ENCODE measurements at regions not wholly inside any gene's neighbourhood (a gene's known extent, or its start where the extent isn't known, plus 50 kb on each side); places are given as distances from the start of the nearest gene placed in this dataset.

DNA sequence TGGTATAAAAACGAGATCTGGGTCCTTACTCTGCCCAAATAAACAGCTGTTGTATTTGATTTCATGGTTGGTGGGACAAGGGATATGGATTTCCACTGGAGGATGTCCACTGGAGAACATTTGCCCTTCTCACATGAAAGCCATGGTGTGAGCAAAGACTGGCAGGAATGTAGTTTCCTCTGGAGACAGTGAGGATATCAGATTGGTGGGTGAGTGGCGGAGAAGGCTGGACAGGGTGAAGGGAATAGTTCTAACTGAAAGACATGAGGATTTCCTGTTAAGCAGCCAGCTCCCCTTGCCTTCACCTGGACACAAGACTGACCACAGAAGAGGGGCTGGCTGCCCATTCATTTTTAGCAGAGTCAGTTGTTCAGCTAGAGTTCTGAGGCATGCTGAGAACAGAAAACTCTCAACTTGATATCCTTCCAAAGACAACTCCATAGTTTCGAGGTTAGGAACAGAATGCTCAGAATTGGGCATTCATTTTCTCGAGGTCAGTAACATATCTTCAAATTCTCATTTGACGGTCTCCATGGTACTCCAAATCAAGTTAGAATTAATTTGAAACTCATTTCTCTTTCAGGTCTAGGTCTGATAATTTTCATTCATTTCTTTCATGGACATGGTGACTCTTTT, 365.7 kb downstream of the LRIG3 start:
- Mint-ChIP-seq H3K4me3 (no peak overlapping the region), H3K4me1 (ENCODE audit: low read depth in 2 of 2) (no peaks in the 10 kb centered on the region), H3K27ac (no peak overlapping the region), H3K9me3 (no peaks in the 10 kb centered on the region), H3K36me3 (no peaks in the 10 kb centered on the region), H3K27me3 (no peaks in the 10 kb centered on the region)
- no peak for ATAC-seq
- no peak for DNase-seq (ENCODE audit: low spot score)

DNA sequence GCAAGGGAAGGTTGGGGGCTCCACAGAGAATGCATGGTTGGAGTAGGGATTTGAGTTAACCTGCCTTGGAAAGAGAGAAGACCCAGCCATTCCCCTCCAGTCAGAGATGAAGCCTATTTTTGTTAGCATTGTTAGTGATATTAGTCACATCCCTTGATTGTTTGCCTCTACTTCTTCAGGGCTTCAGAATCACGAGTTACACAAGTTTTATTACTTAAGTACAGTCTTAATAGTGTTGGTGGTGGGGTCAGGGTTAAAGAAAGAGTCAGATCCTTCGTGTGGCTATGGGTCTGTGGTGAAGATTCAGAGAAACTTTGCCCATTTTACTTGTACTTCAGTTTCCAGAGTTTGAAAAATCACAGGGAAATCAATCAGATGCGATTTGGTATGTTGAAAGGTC, 363.1 kb downstream of the LRIG3 start:
- ATAC-seq = no peak
- no peak overlapping the region for H3K27ac Mint-ChIP-seq

DNA sequence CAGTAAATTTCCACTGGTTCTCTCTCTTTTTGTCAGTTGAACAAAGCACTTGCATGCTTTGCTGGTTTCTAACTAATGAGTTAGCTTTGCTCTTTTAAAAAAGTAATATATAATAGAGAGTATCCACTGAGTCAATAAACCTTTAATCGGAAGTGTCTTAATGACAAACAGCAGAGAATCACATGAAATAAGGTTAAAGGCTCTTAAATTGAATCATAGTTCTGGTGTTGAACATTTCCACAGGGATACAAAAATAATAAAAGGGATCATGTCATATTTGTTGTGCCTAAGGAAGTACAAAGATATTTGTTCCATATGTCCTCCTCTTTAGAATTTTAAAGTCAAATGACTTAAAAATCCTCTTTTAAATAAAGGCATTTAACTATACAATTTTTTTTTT, 362.6 kb downstream of the LRIG3 start:
- ATAC-seq = no peak
- no peaks in the 10 kb centered on the region for H3K9me3 Mint-ChIP-seq

More for the DNA sequence above, 363.1 kb downstream of the LRIG3 start:
- Mint-ChIP-seq H3K36me3 (no peaks in the 10 kb centered on the region), H3K9me3 (no peaks in the 10 kb centered on the region), H3K4me1 (ENCODE audit: low read depth in 2 of 2) (no peaks in the 10 kb centered on the region), H3K4me3 (no peak overlapping the region), H3K27me3 (no peaks in the 10 kb centered on the region)
- no peak for DNase-seq (ENCODE audit: low spot score)

DNA sequence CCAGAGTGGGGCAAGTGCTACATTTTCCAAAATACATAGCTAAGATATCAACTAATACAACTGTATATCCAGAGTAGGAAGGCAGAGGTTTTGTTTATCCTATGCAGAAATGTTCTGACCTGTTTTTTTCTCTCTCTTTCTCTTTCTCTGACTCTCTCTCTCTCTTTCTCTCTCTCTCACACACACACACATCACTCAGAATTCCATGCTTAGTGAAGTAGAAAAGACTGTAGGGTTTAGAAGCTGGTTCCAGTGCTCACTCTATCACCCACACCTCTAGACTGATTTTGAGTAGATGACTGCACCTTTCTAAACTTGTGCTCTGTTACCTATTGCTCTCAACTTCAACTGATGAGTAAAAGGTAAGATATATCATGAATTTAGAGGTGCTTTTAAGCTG, 356.7 kb downstream of the LRIG3 start:
- no peaks in the 10 kb centered on the region for H3K27me3 Mint-ChIP-seq

More for the DNA sequence above, 362.6 kb downstream of the LRIG3 start:
- H3K36me3 Mint-ChIP-seq = no peaks in the 10 kb centered on the region
- no peak overlapping the region for H3K27ac Mint-ChIP-seq
- no peak for DNase-seq (ENCODE audit: low spot score)
- no peaks in the 10 kb centered on the region for H3K27me3 Mint-ChIP-seq
- no peak overlapping the region for H3K4me3 Mint-ChIP-seq
- H3K4me1 Mint-ChIP-seq (ENCODE audit: low read depth in 2 of 2) = no peaks in the 10 kb centered on the region

DNA sequence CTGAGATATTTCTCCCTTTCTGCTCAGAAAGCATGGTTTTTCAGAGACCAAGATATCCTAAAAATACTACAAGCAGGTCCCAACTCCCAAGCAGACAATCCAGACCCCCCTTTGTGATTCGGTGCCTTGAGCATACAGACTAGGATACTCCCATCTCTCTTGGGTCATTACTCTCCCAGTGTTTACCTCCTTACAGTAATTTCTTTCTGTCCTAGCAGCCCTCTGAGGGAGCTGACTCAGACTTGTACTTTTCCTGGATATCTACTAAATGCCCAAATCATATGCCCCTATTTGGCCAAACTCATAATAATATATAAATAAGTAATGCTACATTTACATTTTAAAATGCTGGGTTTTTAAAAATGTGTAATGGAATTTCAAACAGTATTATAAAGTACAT, 355.6 kb downstream of the LRIG3 start:
- no peak overlapping the region for H3K4me3 Mint-ChIP-seq
- DNase-seq (ENCODE audit: low spot score) = no peak
- no peak overlapping the region for H3K27ac Mint-ChIP-seq
- peaks cover 14% of the 10 kb centered on the region for H3K9me3 Mint-ChIP-seq
- H3K4me1 Mint-ChIP-seq (ENCODE audit: low read depth in 2 of 2) = no peaks in the 10 kb centered on the region
- no peaks in the 10 kb centered on the region for H3K27me3 Mint-ChIP-seq
- ATAC-seq = no peak
- no peaks in the 10 kb centered on the region for H3K36me3 Mint-ChIP-seq

More for the DNA sequence above, 356.7 kb downstream of the LRIG3 start:
- ATAC-seq = no peak
- Mint-ChIP-seq H3K36me3 (no peaks in the 10 kb centered on the region), H3K4me1 (ENCODE audit: low read depth in 2 of 2) (no peaks in the 10 kb centered on the region), H3K4me3 (no peak overlapping the region), H3K9me3 (peaks cover 14% of the 10 kb centered on the region), H3K27ac (no peak overlapping the region)
- no peak for DNase-seq (ENCODE audit: low spot score)

DNA sequence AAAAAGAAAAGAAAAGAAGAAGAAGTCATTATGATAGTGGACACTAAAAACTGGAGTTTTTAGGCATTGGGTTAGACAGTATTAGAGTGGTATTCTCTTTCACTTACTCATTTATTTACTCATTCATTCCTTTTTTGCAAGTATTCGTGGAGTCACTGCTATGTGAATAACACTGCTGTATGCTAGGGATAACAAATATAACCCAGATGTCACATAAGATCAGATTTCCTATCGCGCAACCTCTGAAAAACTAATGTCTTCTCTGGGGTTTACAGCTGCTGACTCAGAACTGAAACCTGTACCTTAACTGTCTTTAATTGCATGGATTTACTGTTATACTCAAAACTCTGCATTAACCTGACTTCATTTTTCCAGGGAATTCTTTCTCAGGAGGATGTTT, 353.7 kb downstream of the LRIG3 start:
- Mint-ChIP-seq H3K9me3 (peaks cover 17% of the 10 kb centered on the region), H3K4me3 (no peak overlapping the region), H3K36me3 (no peaks in the 10 kb centered on the region), H3K27ac (no peak overlapping the region), H3K27me3 (no peaks in the 10 kb centered on the region), H3K4me1 (ENCODE audit: low read depth in 2 of 2) (no peaks in the 10 kb centered on the region)
- ATAC-seq = no peak
- DNase-seq (ENCODE audit: low spot score) = no peak

DNA sequence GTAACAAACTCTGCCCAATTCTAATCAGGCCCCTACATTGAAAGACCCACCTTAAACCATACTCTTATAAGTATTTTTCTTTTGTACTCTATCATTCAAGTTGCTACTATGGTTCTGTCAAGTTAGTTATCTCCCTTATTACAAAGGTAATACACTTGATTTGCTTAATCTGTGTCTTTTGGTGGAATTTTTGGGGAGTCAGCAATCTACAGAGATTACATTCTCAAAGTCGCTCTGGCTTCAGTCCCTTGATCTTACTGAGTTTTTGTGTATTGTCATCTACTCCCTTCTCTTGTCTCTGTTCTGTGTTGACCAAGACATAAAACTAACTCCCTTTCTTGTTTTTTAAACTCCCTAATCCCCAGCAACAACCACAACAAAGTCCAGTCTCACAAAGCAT, 353.1 kb downstream of the LRIG3 start:
- DNase-seq (ENCODE audit: low spot score) = no peak
- Mint-ChIP-seq H3K9me3 (peaks cover 17% of the 10 kb centered on the region), H3K4me3 (no peak overlapping the region), H3K27me3 (no peaks in the 10 kb centered on the region), H3K27ac (no peak overlapping the region), H3K36me3 (no peaks in the 10 kb centered on the region), H3K4me1 (ENCODE audit: low read depth in 2 of 2) (no peaks in the 10 kb centered on the region)
- no peak for ATAC-seq

DNA sequence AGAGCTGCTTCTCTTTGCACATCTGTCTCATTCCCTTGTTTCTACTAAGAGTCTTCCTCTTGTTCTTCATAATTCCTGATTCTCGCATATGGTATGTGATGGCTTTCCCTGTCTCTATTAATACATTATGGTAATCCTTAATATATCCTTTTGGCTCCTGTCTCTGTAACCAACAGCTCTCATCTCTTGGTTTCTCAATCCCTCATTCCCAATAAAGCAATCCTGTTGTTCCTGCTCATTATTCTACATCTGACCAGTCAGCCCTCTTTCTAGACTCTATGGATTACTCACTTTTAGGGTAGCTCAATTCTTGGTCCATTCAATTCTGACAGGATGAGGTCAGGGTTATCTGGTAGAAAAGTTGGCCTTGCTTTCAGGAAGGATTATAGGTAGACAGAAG, 349.9 kb downstream of the LRIG3 start:
- H3K4me1 Mint-ChIP-seq (ENCODE audit: low read depth in 2 of 2) = no peaks in the 10 kb centered on the region
- no peak for ATAC-seq
- H3K4me3 Mint-ChIP-seq = no peak overlapping the region
- DNase-seq (ENCODE audit: low spot score) = no peak
- H3K27ac Mint-ChIP-seq = no peak overlapping the region
- H3K36me3 Mint-ChIP-seq = no peaks in the 10 kb centered on the region
- peaks cover 10% of the 10 kb centered on the region for H3K9me3 Mint-ChIP-seq
- no peaks in the 10 kb centered on the region for H3K27me3 Mint-ChIP-seq

DNA sequence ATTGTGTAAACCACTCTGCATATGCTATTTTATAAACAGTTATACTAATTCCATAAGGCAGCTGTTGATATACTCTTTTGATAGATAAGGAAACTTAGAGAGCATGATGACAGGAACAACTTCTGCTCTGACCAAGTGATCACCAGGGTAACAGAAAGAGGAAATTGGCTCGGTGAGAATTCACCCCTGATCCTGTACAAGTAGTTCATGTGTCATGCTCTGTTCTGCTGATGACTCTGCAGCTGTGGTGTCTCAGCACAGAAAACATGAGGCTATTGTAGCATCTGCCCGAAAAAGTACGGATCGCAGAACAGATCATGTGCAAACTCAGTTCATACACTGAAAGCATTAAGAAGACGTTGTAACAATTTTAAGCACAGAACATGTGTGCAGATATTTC, 345.0 kb downstream of the LRIG3 start:
- H3K27ac Mint-ChIP-seq = no peak overlapping the region
- no peaks in the 10 kb centered on the region for H3K27me3 Mint-ChIP-seq
- no peak overlapping the region for H3K4me3 Mint-ChIP-seq
- peaks cover 6% of the 10 kb centered on the region for H3K9me3 Mint-ChIP-seq
- DNase-seq (ENCODE audit: low spot score) (no peak), ATAC-seq (no peak)
- no peaks in the 10 kb centered on the region for H3K36me3 Mint-ChIP-seq
- H3K4me1 Mint-ChIP-seq (ENCODE audit: low read depth in 2 of 2) = no peaks in the 10 kb centered on the region

DNA sequence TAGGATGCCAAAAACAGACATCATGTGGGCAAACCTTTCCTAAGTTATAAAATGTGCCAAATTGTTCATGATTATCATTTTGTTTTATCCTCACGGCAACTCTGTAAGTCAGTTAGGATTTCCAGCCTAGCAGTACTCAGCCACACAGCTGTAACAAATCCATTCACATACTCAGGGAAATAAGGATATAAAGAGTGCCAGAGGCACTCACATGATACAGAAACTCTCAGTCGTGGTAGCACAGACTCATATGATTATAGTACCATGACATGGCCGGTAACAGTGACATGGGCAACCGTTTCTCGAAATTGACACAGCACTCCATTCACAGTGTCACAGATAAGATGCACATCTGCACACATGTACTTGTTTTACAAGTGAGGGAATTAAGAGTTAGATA, 344.2 kb downstream of the LRIG3 start:
- H3K36me3 Mint-ChIP-seq = no peaks in the 10 kb centered on the region
- ATAC-seq (no peak), DNase-seq (ENCODE audit: low spot score) (no peak)
- H3K4me3 Mint-ChIP-seq = no peak overlapping the region
- H3K27ac Mint-ChIP-seq = no peak overlapping the region
- no peaks in the 10 kb centered on the region for H3K27me3 Mint-ChIP-seq
- H3K4me1 Mint-ChIP-seq (ENCODE audit: low read depth in 2 of 2) = no peaks in the 10 kb centered on the region
- H3K9me3 Mint-ChIP-seq = peaks cover 4% of the 10 kb centered on the region

DNA sequence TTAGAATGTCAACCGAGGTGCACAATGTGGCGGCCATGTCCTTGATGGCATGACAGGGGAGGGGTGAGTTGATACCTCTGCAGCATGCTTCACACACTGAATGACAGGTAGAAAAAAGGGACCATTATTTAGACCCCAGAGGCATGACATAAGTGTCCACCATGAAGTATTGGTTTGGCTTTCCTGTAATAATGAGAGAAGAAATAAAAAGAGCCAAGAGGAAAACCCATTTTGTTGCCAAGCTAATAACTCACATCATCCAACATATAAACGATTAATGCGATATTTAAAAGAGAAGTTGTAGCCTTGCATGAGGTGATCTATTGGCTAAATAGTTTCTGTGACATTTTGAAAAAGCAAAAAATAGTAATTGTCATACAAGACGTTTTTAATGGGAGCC, 343.4 kb downstream of the LRIG3 start:
- DNase-seq (ENCODE audit: low spot score) (no peak), ATAC-seq (no peak)
- no peaks in the 10 kb centered on the region for H3K4me1 Mint-ChIP-seq (ENCODE audit: low read depth in 2 of 2)
- no peak overlapping the region for H3K4me3 Mint-ChIP-seq
- peaks cover 4% of the 10 kb centered on the region for H3K9me3 Mint-ChIP-seq
- no peaks in the 10 kb centered on the region for H3K27me3 Mint-ChIP-seq
- no peak overlapping the region for H3K27ac Mint-ChIP-seq
- H3K36me3 Mint-ChIP-seq = no peaks in the 10 kb centered on the region

DNA sequence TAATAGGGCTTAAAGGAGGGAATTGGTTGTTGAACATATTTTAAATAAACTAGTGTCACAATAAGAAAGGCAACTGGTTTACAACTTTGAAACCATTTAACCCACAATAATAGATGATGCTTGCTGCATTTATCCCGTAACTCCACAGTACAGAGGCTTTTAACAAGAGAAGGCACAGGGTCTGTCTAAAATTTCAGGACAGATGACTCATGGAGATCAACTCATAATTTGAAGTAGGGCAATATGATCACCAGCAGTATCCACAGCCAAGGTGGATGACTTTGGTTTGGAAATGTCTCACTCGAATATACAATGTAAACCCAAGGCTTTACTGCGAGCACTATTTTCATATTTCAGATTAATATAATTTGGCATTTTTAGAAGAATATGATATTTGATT, 340.2 kb downstream of the LRIG3 start:
- Mint-ChIP-seq H3K9me3 (peaks cover 4% of the 10 kb centered on the region), H3K4me3 (no peak overlapping the region), H3K27me3 (no peaks in the 10 kb centered on the region), H3K4me1 (ENCODE audit: low read depth in 2 of 2) (no peaks in the 10 kb centered on the region), H3K27ac (no peak overlapping the region), H3K36me3 (no peaks in the 10 kb centered on the region)
- DNase-seq (ENCODE audit: low spot score) (no peak), ATAC-seq (no peak)

DNA sequence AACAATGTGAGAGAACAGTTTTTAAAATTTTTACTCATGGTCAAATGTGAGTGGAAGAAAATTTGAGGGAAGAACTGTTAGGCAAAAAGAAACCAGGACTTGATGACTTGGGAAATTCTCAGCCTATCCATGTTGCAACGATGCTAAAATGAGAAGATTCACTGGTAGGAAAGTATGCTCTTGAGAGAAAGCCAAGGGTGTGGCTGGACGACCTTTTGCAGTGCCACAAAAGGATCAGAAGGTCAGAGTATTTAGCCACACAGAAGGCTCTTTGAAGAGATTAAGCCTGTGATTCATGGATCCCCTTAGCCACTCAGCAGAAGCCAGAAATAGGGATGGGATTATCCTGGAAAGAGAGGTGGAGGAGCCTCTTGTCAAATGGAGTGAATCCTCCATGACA, 336.8 kb downstream of the LRIG3 start:
- Mint-ChIP-seq H3K36me3 (no peaks in the 10 kb centered on the region), H3K4me1 (ENCODE audit: low read depth in 2 of 2) (no peaks in the 10 kb centered on the region), H3K27me3 (no peaks in the 10 kb centered on the region), H3K27ac (no peak overlapping the region), H3K4me3 (no peak overlapping the region), H3K9me3 (no peaks in the 10 kb centered on the region)
- DNase-seq (ENCODE audit: low spot score) (no peak), ATAC-seq (no peak)

DNA sequence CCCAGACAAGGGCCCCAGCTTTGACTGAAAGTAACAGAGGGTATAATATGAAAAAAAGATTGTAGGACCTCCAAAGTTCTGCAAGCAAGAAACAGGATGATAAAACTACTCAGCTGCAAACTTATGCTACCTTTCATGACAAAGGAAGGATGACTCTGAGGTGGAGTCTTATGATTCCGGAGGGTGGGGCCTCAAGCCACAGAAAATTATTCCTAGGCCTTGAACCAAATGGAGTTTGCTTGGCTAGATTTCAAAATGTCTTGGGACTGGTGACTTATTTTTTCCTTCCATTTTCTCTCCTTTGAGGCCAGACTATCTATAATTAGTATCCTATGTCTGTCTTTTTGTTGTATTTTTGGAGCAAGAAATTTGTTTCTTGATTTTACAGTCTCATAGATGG, 336.4 kb downstream of the LRIG3 start:
- DNase-seq (ENCODE audit: low spot score) (no peak), ATAC-seq (no peak)
- no peaks in the 10 kb centered on the region for H3K9me3 Mint-ChIP-seq
- H3K36me3 Mint-ChIP-seq = no peaks in the 10 kb centered on the region
- no peaks in the 10 kb centered on the region for H3K4me1 Mint-ChIP-seq (ENCODE audit: low read depth in 2 of 2)
- H3K27me3 Mint-ChIP-seq = no peaks in the 10 kb centered on the region
- H3K4me3 Mint-ChIP-seq = no peak overlapping the region
- no peak overlapping the region for H3K27ac Mint-ChIP-seq

DNA sequence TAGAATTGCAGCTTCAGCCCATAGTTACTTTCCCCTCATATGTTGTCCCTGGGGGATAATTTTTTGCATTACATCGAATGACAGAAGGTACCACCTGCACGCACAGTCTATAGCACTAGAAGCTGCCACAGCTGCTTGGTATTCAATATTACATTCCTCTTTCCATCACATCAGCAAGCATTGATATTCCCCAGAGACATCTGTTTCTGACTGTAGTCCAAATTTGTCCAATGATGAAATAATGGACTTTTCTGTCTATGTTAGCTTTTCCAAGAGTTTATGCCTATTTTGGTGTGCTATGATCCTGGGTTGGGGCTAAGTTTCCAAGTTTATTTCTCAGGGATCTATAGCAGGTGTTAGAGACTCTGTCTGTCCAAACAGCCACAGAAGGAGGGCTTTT, 335.4 kb downstream of the LRIG3 start:
- Mint-ChIP-seq H3K27ac (no peak overlapping the region), H3K9me3 (peaks cover 3% of the 10 kb centered on the region), H3K27me3 (no peaks in the 10 kb centered on the region)

More for the DNA sequence above, 335.4 kb downstream of the LRIG3 start:
- no peak overlapping the region for H3K4me3 Mint-ChIP-seq
- no peak for DNase-seq (ENCODE audit: low spot score)
- no peaks in the 10 kb centered on the region for H3K4me1 Mint-ChIP-seq (ENCODE audit: low read depth in 2 of 2)
- ATAC-seq = no peak
- H3K36me3 Mint-ChIP-seq = no peaks in the 10 kb centered on the region
